ENCODE measurements at regions not wholly inside any gene's neighbourhood (a gene's known extent, or its start where the extent isn't known, plus 50 kb on each side); places are given as distances from the start of the nearest gene placed in this dataset.

DNA sequence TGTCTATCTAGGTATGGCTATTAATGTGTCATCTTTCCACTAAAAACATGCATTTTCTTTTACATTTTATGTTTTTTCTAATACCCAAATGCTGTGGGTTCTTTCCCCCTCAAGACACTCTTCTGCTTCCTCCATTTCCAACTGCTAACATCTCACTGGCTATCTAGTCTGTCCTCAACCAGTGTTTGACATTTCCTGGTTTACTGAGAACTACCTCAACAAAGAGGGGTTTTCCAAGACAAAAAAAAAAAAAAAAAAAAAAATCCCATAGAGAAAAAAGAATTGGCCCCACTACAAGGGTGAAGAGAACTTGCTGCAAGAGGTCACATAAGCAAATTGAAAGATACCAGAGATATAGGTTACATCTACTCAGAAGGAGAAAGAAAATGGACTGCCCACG is 359.7 kb downstream of the CRPPA start:
- Histone ChIP-seq H3K4me3 (no peak overlapping the region), H3K27ac (no peak overlapping the region), H3K4me1 (no peaks in the 10 kb centered on the region), H3K9me3 (no peaks in the 10 kb centered on the region), H3K27me3 (no peaks in the 10 kb centered on the region), H3K36me3 (no peaks in the 10 kb centered on the region)
- TF ChIP-seq POLR2A (IDR thresholded peaks at IDR 0.05) = no peak
- TF ChIP-seq, protein P1, sequence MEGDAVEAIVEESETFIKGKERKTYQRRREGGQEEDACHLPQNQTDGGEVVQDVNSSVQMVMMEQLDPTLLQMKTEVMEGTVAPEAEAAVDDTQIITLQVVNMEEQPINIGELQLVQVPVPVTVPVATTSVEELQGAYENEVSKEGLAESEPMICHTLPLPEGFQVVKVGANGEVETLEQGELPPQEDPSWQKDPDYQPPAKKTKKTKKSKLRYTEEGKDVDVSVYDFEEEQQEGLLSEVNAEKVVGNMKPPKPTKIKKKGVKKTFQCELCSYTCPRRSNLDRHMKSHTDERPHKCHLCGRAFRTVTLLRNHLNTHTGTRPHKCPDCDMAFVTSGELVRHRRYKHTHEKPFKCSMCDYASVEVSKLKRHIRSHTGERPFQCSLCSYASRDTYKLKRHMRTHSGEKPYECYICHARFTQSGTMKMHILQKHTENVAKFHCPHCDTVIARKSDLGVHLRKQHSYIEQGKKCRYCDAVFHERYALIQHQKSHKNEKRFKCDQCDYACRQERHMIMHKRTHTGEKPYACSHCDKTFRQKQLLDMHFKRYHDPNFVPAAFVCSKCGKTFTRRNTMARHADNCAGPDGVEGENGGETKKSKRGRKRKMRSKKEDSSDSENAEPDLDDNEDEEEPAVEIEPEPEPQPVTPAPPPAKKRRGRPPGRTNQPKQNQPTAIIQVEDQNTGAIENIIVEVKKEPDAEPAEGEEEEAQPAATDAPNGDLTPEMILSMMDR (IDR thresholded peaks at IDR 0.05) = no peak
- DNase-seq = no peak

DNA sequence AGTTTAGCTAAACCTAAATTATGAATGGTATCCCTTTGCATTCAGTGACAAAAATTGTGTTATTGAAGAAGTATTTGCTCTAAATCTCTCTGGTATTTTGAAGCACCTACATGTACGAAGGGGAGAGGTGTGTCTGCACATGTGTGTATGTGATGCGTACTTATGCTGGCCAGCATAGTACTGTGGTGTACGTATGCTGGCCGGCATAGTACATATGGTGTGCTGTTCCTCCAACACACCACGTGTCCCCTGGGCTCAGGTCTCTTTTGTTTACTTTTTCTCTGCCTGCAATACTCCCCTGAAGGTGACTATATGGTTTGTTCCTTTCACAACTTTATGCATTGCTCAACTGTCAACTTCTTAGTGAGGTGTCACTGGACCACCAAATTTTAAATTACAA is 360.3 kb downstream of the CRPPA start:
- DNase-seq = no peak
- Histone ChIP-seq H3K27ac (no peak overlapping the region), H3K36me3 (no peaks in the 10 kb centered on the region)

DNA sequence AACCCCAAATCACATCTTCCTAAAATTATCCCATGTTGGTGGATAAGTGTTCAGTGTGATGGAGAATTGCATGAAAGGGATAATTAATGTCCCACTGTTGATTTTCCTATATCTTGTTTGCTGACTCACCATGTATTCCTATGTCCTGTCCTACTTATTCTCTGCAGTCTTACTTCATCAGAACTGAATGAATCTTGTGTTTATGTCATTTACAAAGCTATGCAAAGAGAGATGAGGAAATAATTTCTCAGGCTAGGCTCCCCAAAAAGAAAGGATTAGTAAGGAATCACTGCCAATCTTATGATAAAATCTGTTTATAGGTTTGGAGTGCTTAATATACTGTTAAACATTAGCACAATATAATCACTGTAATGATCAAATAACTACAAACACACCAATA is 360.8 kb downstream of the CRPPA start:
- Histone ChIP-seq H3K4me1 (no peaks in the 10 kb centered on the region), H3K36me3 (no peaks in the 10 kb centered on the region), H3K9me3 (no peaks in the 10 kb centered on the region), H3K4me3 (no peak overlapping the region), H3K27me3 (no peaks in the 10 kb centered on the region), H3K27ac (no peak overlapping the region)
- no peak for DNase-seq
- TF ChIP-seq POLR2A (IDR thresholded peaks at IDR 0.05) = no peak
- TF ChIP-seq, protein P1 (IDR thresholded peaks at IDR 0.05) = no peak

More for the DNA sequence above, 360.3 kb downstream of the CRPPA start:
- TF ChIP-seq, protein P1 (IDR thresholded peaks at IDR 0.05) = no peak
- TF ChIP-seq POLR2A (IDR thresholded peaks at IDR 0.05) = no peak
- Histone ChIP-seq H3K27me3 (no peaks in the 10 kb centered on the region), H3K4me1 (no peaks in the 10 kb centered on the region), H3K9me3 (no peaks in the 10 kb centered on the region), H3K4me3 (no peak overlapping the region)

DNA sequence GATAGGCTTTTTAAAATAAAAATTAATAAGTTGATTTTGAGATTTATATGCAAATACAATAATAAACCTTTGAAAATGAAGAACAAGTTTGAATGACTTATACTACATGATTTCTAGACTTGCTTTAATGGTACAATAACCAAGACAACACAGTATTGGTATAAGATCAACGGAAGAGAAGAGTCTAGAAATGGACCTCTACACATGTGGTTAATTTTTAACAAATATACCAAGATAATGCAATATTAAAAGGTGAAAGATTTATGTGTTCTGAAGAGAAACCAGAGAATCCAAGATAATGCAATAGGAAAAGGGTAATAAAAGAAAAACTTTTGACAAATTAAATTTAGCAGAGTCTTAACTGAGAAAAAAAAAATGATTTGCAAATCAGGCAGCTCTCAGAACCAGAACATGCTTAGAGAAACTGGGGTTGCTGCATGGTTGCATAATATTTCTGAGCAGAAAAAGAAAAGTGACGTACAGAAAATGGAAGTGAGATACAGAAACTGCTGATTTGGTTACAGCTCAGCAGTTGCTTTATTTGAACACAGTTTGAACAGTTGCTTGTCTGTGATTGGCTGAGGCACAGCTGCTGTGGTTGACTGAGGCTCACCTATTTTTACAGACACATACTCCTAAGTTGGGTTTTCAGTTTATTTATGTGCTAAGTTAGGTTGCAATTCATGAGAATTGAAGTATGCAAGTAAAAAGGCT is 365.9 kb downstream of the CRPPA start:
- Histone ChIP-seq H3K4me1 (no peaks in the 10 kb centered on the region), H3K4me3 (no peak overlapping the region), H3K27ac (no peak overlapping the region), H3K9me3 (no peaks in the 10 kb centered on the region), H3K36me3 (no peaks in the 10 kb centered on the region), H3K27me3 (no peaks in the 10 kb centered on the region)
- DNase-seq = no peak
- no peak for TF ChIP-seq POLR2A (IDR thresholded peaks at IDR 0.05)
- TF ChIP-seq, protein P1 (IDR thresholded peaks at IDR 0.05) = no peak

DNA sequence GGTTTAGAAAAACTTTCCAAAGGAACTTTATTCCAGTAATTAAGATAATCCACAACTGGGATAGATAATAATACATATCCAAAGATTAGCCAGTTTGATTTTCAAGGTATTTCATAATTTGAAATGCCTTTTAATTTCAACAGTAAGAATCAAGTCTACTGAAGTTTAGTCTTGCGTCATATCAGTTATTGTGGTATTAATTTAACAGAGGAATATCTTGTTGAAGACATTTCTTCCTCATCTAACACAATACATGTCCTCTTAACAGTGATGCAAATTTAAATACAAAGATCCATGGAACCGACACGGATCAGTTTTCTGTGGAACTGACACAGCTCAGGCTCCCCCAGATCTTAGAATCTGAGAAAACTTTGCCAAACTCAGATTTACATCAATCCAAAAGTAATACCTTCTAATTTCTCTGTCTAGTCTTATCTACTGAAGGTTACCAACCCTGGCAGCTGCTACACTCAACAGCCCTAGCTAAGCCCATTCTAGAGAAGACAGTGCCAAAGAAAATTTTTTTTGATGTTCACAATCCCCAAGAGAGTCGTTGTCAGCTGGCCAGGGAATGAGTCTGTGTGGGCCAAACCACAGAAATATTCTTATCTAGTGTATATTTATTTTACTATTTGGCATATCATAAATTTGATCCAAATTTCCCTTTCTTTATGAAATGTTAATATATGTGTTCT is 365.2 kb upstream of the MEOX2 start:
- Histone ChIP-seq H3K27me3 (no peaks in the 10 kb centered on the region), H3K4me3 (no peak overlapping the region), H3K27ac (no peak overlapping the region), H3K36me3 (no peaks in the 10 kb centered on the region), H3K4me1 (no peaks in the 10 kb centered on the region), H3K9me3 (no peaks in the 10 kb centered on the region)
- TF ChIP-seq, protein P1 (IDR thresholded peaks at IDR 0.05) = no peak
- no peak for TF ChIP-seq POLR2A (IDR thresholded peaks at IDR 0.05)
- no peak for DNase-seq
